MG63 (cell line): ENCODE measurements at regions not wholly inside any gene's neighbourhood (a gene's known extent, or its start where the extent isn't known, plus 50 kb on each side); places are given as distances from the start of the nearest gene placed in this dataset.

ENCODE experiments used
- DNase-seq: peaks from one replicate; pipeline ENCODE4 v3.0.0-alpha.2; 2020
- H3K27me3 ChIP-seq: fragments of 250-450 bp; sonication (Bioruptor Pico); 2 replicates; pipeline ENCODE4 v1.5.1; 2020; ENCODE audit warnings: mild to moderate bottlenecking, moderate library complexity
- H3K36me3 ChIP-seq: fragments of 250-450 bp; sonication (Bioruptor Pico); 2 replicates; pipeline ENCODE4 v1.5.1; 2020; ENCODE audit warnings: mild to moderate bottlenecking, moderate library complexity
- H3K4me3 ChIP-seq: fragments of 250-450 bp; sonication (Bioruptor Pico); 2 replicates; pipeline ENCODE4 v1.5.1; 2020; ENCODE audit warnings: mild to moderate bottlenecking, moderate library complexity
- H3K9me3 ChIP-seq: fragments of 250-450 bp; sonication (Bioruptor Pico); 2 replicates; pipeline ENCODE4 v1.5.1; 2020; ENCODE audit warnings: mild to moderate bottlenecking, moderate library complexity

DNA sequence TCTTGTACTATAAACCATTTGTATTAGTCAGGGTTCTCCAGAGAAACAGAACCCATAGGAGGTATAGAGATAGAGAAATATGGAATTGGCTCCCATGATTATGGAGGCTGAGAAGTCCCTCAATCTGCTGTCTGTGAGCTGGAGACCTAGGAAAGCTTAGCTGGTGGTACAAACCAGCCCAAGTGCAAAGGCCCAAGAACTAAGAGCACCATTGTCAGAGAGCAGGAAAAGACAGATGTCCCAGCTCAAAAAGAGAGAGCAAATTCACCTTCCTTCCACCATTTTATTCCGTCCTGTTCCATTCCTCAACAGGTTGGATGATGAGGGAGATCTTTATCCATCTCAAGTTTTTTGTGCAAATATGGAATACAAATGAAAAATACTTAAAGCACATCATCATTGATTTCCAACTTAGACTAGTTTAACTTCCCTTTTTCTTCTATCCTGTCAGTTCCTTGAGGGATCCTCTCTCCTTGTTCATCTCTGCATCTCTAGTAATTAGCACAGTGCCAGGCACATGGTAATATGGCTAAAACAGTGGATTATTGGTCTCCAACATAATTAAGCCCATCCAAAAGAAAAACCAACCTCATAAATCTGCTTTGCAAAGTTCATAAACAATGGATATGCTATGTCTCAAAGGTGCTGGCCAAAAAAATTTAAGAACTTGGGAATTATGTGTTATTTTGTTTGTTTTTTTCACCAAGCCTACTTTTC is 83.1 kb upstream of the PIK3CG start:
- H3K36me3 ChIP-seq: no peaks in the 10 kb centered on the region
- H3K9me3 ChIP-seq: no peaks in the 10 kb centered on the region
- no peak for DNase-seq
- no peaks in the 10 kb centered on the region for H3K27me3 ChIP-seq
- H3K4me3 ChIP-seq: no peak overlapping the region

DNA sequence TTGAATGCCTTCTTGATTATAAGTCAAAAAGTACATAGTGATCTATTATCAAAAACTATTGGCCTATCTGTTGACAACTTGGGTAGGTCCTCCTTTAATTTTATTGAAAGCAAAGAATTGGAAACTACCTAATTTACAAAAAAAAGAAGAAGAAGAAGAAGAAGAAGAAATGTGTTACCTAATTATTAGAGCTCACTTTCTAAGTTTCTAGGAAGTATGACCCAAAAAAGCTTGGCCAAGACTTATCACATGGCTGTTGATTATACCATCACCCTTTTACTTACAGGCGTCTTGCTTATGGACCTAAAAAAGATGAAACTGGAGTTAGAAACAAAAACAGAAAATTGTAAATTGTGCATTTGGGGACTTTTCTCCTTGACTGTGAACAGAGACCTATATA is 81.8 kb upstream of the PIK3CG start:
- Histone ChIP-seq H3K4me3 (no peak overlapping the region), H3K36me3 (no peaks in the 10 kb centered on the region), H3K27me3 (no peaks in the 10 kb centered on the region), H3K9me3 (no peaks in the 10 kb centered on the region)
- DNase-seq: no peak

DNA sequence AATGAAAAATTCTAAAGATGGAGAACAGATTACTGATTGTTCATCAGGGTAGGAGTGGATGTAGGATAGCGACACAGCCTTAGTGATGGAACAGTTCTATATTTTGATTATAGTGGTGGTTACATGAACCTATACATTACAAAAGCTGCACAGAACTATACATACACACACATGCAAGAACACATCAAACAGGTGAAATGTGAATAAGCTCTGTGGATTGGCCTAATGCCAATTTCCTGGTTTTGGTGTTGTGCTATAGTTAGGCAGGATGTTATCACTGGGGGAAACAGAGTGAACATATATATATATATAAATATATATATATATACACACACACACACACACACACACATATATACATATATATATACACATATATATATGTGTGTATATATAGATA is 76.4 kb upstream of the PIK3CG start:
- Histone ChIP-seq H3K9me3 (no peaks in the 10 kb centered on the region), H3K4me3 (no peak overlapping the region), H3K36me3 (no peaks in the 10 kb centered on the region), H3K27me3 (no peaks in the 10 kb centered on the region)
- DNase-seq: no peak

DNA sequence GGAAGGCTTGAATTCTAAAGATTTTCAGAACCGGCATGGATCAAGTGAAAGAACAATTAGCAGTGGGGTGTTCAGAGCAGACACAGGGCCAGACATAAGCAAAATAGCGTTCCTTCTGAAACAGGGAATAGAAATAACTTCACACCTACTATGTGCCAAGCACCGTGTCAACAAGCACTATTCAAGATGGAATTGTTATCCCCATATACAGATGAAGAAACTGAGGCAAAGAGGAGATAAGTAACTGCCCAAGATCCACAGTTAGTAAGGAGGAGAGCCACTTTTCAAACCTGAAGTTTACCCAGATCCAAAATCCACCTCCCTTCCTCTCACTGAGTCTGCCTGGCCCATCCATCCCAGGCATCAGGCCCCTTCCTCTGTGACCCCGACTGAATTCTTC is 73.6 kb upstream of the PIK3CG start:
- no peaks in the 10 kb centered on the region for H3K36me3 ChIP-seq
- no peak for DNase-seq
- no peak overlapping the region for H3K4me3 ChIP-seq
- H3K27me3 ChIP-seq: no peaks in the 10 kb centered on the region
- H3K9me3 ChIP-seq: no peaks in the 10 kb centered on the region

DNA sequence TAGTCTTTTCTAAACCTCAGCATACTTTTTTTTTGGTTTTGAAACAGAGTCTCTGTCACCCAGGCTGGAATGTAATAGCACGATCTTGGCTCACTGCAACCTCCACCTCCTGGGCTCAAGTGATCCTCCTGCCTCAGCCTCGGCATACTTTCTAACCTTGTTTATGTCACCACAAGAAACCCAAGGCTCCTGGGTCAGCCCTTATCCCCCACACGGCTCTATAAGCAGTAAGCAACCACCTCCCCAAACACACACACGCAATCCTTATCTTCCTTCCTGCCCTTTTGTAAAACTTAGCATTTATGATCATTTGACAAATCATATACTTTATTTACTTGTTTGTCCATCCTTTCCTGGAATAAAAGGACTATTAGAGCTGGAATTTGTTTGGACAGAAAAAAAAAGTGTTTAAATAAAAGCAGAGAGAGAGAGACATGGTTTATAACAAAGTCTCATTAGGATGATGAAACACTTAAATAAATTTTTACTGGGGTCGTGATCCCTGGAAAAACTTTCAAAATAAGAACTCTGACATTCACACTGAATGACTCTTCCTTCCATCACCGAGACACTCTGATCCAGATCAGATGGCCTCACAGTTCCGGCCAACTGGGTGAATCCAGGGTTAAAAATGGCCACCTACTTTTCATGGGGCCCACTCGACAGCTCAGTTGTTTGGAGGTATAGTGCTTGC is 72.7 kb upstream of the PIK3CG start:
- H3K27me3 ChIP-seq: no peaks in the 10 kb centered on the region
- H3K9me3 ChIP-seq: no peaks in the 10 kb centered on the region
- H3K36me3 ChIP-seq: no peaks in the 10 kb centered on the region
- H3K4me3 ChIP-seq: no peak overlapping the region
- DNase-seq: no peak

DNA sequence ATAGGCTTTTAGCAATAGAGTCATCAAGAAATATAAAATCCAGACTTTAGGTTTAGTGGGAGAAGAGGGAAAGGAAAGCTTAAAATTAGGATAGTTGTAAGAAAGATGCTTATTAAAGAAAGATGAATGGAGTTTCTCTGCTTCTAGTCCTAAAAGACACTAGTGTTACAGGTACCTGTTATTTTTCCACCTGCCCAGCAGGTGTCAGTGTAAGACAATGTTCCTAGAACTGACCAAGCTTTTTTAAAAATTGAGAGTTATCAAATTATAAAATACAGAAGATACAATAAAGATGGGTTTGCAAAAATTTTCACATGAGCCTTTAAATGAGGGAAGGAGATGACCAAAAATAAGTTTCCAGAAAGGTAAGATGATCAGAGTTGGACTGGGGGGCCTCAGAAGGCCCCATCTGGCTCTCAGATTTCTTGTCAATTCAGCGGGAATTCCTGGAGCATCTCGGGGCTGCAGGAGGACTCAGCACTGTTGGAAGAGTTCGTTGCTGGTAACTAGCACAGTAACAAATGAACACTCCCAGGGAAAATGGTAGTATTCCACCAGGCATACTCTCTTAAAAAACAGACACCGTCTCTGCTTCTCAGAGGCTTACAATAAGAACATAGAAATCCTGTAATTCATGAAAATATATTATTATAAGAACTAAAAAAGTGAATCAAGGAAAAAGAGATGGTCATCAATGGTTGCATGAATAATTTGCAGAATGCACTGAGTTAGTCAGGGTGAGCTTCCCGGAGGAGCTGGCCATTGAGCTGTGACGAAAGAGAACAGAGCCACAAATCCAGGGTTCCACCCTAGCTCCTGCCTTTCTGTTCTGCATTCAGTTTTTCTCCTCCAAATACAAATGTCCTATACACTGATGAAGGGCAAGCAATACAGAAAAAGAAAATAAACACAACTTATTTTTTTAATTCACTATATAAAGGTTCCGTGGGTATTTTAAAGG is 71.8 kb upstream of the PIK3CG start:
- Histone ChIP-seq H3K27me3 (no peaks in the 10 kb centered on the region), H3K36me3 (no peaks in the 10 kb centered on the region), H3K9me3 (no peaks in the 10 kb centered on the region), H3K4me3 (no peak overlapping the region)
- DNase-seq: no peak

DNA sequence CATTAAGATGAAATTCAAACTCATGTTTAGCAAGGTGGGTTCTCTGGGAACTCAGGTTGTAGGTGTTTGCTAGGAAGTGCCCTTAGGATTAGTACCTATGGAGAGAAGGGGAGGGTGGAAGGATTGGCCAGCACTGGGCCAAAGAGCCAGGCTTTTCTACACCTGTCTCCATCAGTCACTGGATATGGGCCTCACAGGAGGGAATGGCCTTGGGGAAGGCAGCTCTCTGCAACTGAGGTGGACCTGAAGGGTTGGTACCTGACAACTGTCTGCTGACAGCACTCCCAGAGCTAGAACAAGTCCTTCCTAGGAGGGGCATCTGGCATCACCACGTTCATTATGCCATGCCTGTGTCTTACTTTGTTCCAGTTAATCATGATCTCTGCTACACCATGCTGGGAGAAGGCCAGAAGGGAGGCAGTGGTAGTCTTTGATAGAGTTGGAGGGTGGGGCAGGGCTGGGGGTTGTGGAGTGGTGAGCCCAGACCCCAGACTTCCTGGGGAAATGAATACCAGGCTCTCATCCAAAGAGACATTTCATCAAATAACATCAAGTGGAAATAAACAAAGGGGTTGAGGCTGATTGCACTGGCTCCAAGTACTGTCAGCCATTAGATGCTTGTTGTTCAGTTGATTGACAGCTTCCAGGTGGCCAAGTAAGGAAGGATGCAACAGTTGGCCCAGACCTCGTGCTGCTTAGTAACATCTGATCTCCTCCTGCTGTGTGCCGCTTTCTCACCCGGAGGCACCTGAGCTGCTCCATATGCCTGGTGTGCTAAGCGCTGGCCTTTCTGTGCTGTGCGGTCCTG is 70.6 kb upstream of the PIK3CG start:
- Histone ChIP-seq H3K36me3 (no peaks in the 10 kb centered on the region), H3K9me3 (no peaks in the 10 kb centered on the region), H3K4me3 (no peak overlapping the region), H3K27me3 (no peaks in the 10 kb centered on the region)
- DNase-seq: no peak

DNA sequence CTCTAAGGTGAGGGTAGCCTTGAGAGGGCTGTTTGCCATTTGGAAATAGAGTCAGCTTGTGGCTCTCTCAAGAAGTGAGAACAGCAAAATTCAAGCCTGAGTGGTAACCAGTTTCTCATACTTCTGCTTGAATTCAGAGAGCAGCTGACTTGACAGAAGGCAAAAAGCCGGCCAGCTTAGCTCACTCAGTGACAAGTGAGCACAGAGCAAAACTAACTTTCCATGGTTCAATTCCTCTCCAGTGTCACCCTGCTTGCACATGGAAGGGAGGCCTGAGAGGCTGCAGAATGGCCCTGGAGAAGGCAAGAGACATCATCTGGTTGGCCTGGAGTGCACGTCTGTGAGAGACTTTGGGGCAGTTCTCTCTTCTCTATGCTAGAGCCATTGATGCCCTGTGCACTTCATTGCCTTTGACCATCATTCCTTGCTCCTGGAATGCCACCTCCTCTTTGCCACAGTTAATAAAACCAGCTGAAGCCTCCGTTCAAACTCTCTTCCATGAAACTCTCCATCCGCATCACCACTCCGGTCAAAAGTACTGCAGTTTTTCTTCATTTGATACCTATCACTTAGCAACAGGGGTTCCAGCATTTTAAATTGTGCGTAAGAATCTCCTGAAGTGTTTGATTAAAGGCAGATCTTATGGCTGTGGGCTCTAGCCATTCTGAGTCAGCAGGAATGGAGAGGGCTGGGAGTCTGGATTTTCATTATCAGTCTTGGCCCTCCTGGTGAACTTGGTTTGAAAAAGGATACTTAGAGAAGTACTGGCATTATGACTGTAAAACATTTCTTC is 69.8 kb upstream of the PIK3CG start:
- Histone ChIP-seq H3K36me3 (no peaks in the 10 kb centered on the region), H3K27me3 (no peaks in the 10 kb centered on the region), H3K4me3 (no peak overlapping the region), H3K9me3 (no peaks in the 10 kb centered on the region)
- DNase-seq: no peak

DNA sequence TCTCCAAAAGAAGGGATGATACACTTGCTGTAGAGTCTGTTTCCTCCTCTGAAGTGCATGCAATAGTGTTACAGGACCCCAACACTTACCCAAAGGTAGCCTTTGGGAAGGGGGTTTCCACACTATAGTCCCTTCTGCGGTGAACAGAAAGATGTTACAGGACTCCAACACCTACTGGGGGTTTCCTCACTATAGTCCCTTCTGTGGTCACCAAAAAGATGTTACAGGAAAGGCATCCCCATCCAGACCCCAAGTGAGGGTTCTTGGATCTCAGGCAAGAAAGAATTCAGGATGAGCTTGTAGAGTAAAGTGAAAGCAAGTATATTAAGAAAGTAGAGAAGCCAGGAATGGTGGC is 69.2 kb upstream of the PIK3CG start:
- DNase-seq: no peak
- H3K9me3 ChIP-seq: no peaks in the 10 kb centered on the region
- H3K4me3 ChIP-seq: no peak overlapping the region
- no peaks in the 10 kb centered on the region for H3K36me3 ChIP-seq
- H3K27me3 ChIP-seq: no peaks in the 10 kb centered on the region

DNA sequence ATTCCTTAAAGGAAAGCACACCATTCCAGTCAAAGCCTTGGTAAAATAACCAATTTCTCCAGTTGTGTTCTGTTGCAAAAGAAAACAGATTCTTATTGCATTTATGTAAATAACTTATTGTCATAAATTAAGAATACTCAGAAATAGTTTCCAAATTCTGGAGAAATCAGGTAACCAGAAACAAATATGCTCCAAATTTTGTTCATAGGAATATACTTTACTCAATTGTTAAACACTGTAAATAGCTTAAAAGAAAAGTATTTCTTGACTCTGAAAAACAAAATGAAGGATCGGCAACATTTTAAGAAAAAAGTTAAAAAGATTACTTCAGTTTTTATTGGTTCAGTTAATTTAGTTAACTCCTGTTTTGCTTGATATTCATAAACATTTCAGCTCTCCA is 67.1 kb upstream of the PIK3CG start:
- Histone ChIP-seq H3K4me3 (no peak overlapping the region), H3K36me3 (no peaks in the 10 kb centered on the region), H3K27me3 (no peaks in the 10 kb centered on the region), H3K9me3 (no peaks in the 10 kb centered on the region)
- DNase-seq: no peak

DNA sequence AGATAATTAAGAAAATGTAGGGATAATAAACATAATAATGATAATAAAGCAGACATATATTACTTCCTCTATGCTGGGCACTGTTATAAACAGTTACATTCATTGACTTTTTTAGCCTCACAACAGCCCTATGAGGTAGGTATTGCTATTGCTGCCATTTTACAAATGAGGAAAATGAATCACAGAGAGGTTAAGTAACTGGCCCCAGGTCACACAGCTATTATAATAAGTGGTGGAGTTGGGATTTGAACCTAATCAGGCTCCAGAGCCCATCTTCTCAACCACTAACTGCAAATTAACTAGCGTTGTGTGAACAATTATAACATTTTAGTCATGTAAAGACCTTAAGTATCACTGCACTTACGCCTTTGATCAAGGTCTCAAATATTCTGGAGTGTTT is 62.5 kb upstream of the PIK3CG start:
- H3K9me3 ChIP-seq: no peaks in the 10 kb centered on the region
- DNase-seq: no peak
- no peak overlapping the region for H3K4me3 ChIP-seq
- no peaks in the 10 kb centered on the region for H3K36me3 ChIP-seq
- no peaks in the 10 kb centered on the region for H3K27me3 ChIP-seq

GRCh38 chr7:106806556-106806955 is 58.5 kb upstream of the PIK3CG start:
- no peaks in the 10 kb centered on the region for H3K36me3 ChIP-seq
- H3K27me3 ChIP-seq: no peaks in the 10 kb centered on the region
- no peaks in the 10 kb centered on the region for H3K9me3 ChIP-seq
- H3K4me3 ChIP-seq: no peak overlapping the region
- DNase-seq: no peak

- no peak overlapping the region for H3K4me3 ChIP-seq
- no peaks in the 10 kb centered on the region for H3K36me3 ChIP-seq
- no peaks in the 10 kb centered on the region for H3K27me3 ChIP-seq
- no peaks in the 10 kb centered on the region for H3K9me3 ChIP-seq
- DNase-seq: no peak
Observed at GRCh38 chr7:106807474-106807873, 57.6 kb upstream of the PIK3CG start.

GRCh38 chr7:106808967-106809635 is 56.0 kb upstream of the PIK3CG start:
- no peak overlapping the region for H3K4me3 ChIP-seq
- H3K9me3 ChIP-seq: no peaks in the 10 kb centered on the region
- DNase-seq: no peak
- no peaks in the 10 kb centered on the region for H3K36me3 ChIP-seq
- no peaks in the 10 kb centered on the region for H3K27me3 ChIP-seq

DNA sequence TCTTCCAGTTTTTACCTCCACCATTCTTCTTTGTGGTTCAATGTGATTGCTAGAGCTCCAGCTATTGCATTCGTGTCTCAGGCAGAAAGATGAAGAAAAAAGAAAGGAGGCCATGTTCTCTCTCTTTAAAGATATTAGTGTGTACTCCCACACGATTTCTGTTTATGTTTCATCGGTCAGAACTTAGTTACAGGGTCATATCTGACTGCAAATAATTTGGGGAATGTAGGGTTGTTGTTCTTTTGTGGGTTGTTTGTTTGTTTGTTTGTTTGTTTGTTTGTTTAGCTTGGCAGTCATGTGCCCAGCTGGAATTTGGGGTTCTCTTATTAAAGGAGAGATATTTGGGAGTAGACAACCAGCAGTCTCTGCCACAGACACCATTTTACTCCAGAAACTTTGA is 53.6 kb upstream of the PIK3CG start:
- Histone ChIP-seq H3K9me3 (no peaks in the 10 kb centered on the region), H3K36me3 (no peaks in the 10 kb centered on the region), H3K4me3 (no peak overlapping the region), H3K27me3 (no peaks in the 10 kb centered on the region)
- DNase-seq: no peak
